BLaER1 (cell line): ENCODE measurements at regions not wholly inside any gene's neighbourhood (a gene's known extent, or its start where the extent isn't known, plus 50 kb on each side); places are given as distances from the start of the nearest gene placed in this dataset.

Experiments used
- H3K27ac ChIP-seq: shearing (Covaris generic); formaldehyde crosslinking; 2 replicates; pipeline ENCODE4 v1.8.1; 2022
- H3K27me3 ChIP-seq: shearing (Covaris generic); formaldehyde crosslinking; 2 replicates; pipeline ENCODE4 v1.8.1; 2022
- H3K36me3 ChIP-seq: shearing (Covaris generic); formaldehyde crosslinking; 2 replicates; pipeline ENCODE4 v1.8.1; 2022
- H3K4me1 ChIP-seq: shearing (Covaris generic); formaldehyde crosslinking; 2 replicates; pipeline ENCODE4 v1.8.1; 2022
- H3K4me2 ChIP-seq: shearing (Covaris generic); formaldehyde crosslinking; 2 replicates; pipeline ENCODE4 v1.8.1; 2022
- H3K4me3 ChIP-seq: shearing (Covaris generic); formaldehyde crosslinking; 2 replicates; pipeline ENCODE4 v1.8.1; 2022
- H3K9ac ChIP-seq: shearing (Covaris generic); formaldehyde crosslinking; 2 replicates; pipeline ENCODE4 v1.8.1; 2022
- H3K9me3 ChIP-seq: shearing (Covaris generic); formaldehyde crosslinking; 2 replicates; pipeline ENCODE4 v1.8.1; 2022
- H4K20me1 ChIP-seq: shearing (Covaris generic); formaldehyde crosslinking; 2 replicates; pipeline ENCODE4 v1.8.1; 2022
- Cebpa-rat ChIP-seq: shearing (Covaris generic); IDR thresholded peaks from 2 replicates; pipeline ENCODE4 v1.8.1; 2022

DNA sequence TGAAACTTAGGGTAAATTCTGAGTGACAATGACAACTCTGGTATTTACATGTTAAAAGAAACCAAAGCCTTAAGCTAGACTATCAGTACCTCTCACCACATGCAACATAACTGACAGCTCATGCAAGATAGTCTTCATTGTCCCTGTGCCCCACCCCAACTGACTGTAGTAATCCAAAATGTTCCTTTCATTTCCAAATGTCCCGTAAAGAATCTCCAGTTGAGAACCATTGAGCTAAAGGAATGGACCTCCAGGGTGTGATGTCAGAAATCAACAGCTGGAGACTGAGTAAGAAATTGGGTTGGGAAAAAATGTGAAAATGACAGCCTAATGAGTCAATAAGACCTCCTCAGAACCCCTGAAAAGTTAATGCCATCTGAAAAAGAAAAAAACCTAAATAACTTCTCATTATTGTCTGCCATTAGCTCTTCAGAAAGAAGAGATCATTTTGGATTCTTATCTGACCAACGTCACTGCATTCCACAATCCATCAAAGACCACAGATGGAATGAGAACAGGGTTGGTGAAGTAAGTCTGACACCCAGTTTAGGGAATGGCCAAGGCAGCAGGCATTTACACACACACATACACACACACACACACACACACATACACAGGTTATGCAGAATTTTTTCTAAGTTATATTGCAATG lies 51.7 kb upstream of the ACVR2A start:
- Histone ChIP-seq H3K9ac (no peak overlapping the region), H4K20me1 (no peaks in the 10 kb centered on the region), H3K9me3 (no peaks in the 10 kb centered on the region), H3K27ac (no peak overlapping the region), H3K4me2 (no peak overlapping the region), H3K4me3 (no peak overlapping the region), H3K36me3 (no peaks in the 10 kb centered on the region), H3K4me1 (no peaks in the 10 kb centered on the region), H3K27me3 (no peaks in the 10 kb centered on the region)
- no peak for TF ChIP-seq Cebpa-rat

DNA sequence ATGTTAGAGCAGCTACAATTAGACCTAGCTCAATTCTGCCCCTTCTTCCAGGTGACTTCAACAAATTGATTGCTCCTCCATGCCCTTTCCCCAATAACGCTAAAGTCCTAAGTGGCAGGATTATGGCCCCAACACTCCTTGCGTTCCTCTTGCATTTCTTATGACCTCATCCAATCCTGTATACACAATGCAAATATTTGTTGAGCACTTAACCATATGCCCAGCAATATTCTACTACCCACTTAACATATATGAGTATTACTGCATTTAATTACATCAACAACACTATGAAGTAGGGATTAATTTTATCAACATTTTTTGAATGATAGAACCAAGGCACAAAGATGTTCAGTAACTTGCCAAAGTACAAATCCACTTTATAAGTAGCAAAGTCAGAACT lies 54.2 kb upstream of the ACVR2A start:
- no peak for TF ChIP-seq Cebpa-rat
- no peaks in the 10 kb centered on the region for H4K20me1 ChIP-seq
- no peak overlapping the region for H3K27ac ChIP-seq
- no peak overlapping the region for H3K9ac ChIP-seq
- H3K36me3 ChIP-seq = no peaks in the 10 kb centered on the region
- H3K4me2 ChIP-seq = no peak overlapping the region
- H3K9me3 ChIP-seq = no peaks in the 10 kb centered on the region
- no peak overlapping the region for H3K4me3 ChIP-seq
- no peaks in the 10 kb centered on the region for H3K4me1 ChIP-seq
- H3K27me3 ChIP-seq = no peaks in the 10 kb centered on the region

DNA sequence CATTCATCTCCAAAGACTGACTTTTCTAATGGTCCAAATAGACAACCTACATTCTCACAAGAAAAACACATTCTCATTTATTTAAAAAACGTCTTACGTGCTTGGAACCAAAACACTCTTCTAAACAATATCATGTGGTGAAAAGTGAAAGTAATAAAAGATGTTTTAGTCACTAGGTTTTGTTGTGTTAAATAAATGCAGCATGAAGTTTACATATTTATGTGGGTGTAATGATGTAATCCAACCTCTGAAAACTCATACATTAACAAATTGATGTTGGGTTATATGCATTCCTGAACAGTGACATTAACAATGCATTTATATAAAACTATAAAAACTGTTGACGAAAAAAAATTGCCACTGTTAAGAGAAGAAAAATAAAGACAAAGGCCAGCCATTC lies 55.1 kb upstream of the ACVR2A start:
- no peaks in the 10 kb centered on the region for H3K9me3 ChIP-seq
- no peaks in the 10 kb centered on the region for H3K27me3 ChIP-seq
- no peak overlapping the region for H3K4me3 ChIP-seq
- no peaks in the 10 kb centered on the region for H4K20me1 ChIP-seq
- no peak overlapping the region for H3K4me2 ChIP-seq
- no peak overlapping the region for H3K27ac ChIP-seq
- TF ChIP-seq Cebpa-rat = no peak
- no peak overlapping the region for H3K9ac ChIP-seq
- no peaks in the 10 kb centered on the region for H3K4me1 ChIP-seq
- H3K36me3 ChIP-seq = no peaks in the 10 kb centered on the region

DNA sequence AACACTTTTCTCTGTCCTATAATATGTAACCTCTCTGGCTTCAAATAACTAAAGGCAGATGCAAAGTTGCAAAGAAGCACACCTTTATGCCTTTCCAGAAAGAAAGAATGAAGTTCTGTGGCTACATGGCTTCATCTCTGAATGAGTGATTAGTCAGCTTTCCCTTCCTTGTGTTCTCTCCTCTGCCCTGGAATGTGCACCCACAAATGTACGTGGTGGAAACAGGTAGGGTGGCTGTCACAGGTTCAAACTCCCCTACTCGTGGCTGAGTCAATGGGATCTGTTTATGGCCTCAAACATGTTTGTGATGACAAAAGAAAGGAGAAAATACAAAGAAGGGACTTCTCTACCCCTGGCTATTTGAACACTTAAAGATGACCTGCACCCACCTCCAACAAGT lies 55.5 kb upstream of the ACVR2A start:
- H3K4me1 ChIP-seq = no peaks in the 10 kb centered on the region
- no peaks in the 10 kb centered on the region for H4K20me1 ChIP-seq
- TF ChIP-seq Cebpa-rat = no peak
- H3K9ac ChIP-seq = no peak overlapping the region
- no peak overlapping the region for H3K27ac ChIP-seq
- H3K4me2 ChIP-seq = no peak overlapping the region
- H3K4me3 ChIP-seq = no peak overlapping the region
- no peaks in the 10 kb centered on the region for H3K36me3 ChIP-seq
- H3K27me3 ChIP-seq = no peaks in the 10 kb centered on the region
- H3K9me3 ChIP-seq = no peaks in the 10 kb centered on the region

DNA sequence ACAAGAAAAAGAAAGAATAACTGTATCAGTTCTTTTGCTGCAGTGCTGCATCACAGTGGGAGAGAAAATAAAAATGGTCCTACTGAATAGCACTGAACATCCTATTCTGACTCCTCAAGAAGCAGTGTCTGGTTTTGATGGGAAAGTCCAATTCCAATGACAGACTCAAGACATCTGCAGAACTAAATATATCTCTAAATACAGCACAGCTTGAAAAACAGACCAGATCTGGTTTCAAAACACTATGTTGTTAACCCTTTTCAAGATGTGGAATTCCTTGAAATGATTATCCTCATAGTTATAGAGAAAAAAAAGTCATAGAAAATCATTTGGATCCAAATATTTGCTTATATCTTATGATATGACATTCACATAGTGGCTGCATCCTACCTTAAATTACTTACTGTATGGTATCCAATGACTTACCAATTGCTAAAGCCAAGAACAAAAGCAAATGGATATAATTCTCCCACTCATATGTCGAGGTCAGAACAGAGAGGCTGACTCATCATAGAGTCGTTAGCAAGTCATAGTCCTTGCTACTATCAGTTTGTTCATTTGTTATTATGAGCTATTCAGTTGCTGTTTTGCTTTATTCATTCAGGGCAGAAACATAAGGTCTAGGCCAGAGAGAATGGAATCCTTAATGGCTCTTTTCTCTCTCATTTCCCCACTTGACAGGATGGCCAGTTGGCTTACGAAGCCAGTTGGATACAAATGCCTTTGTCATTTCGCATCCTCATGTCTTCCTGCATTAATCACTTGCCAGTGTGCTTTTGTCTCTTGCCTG lies 62.5 kb upstream of the ACVR2A start:
- Histone ChIP-seq H3K27me3 (no peaks in the 10 kb centered on the region), H3K4me2 (no peak overlapping the region), H3K4me3 (no peak overlapping the region), H3K9ac (no peak overlapping the region), H3K9me3 (no peaks in the 10 kb centered on the region), H3K36me3 (no peaks in the 10 kb centered on the region), H3K4me1 (no peaks in the 10 kb centered on the region), H4K20me1 (no peaks in the 10 kb centered on the region), H3K27ac (no peak overlapping the region)
- TF ChIP-seq Cebpa-rat = no peak

DNA sequence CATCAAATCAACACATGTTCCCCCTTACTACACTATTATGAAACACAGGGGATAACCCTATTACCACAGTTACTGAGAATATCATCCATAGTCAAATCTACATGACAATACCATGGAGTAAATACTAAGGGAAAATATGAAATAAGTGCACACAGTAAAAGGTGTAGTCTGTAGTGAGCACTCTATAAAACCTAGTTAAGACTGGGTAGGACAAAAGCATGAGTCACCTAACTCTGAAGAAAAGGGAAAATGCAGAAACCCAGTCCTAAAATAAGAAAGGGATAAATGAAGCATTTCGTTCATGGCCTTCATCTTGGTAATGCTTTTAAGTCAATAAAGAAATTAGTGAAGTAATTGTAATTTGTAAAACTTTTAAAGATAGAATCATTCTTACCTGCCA lies 65.4 kb upstream of the ACVR2A start:
- no peak for TF ChIP-seq Cebpa-rat
- Histone ChIP-seq H3K27me3 (no peaks in the 10 kb centered on the region), H3K4me3 (no peak overlapping the region), H4K20me1 (no peaks in the 10 kb centered on the region), H3K9me3 (no peaks in the 10 kb centered on the region), H3K4me2 (no peak overlapping the region), H3K4me1 (no peaks in the 10 kb centered on the region), H3K9ac (no peak overlapping the region), H3K27ac (no peak overlapping the region), H3K36me3 (no peaks in the 10 kb centered on the region)

DNA sequence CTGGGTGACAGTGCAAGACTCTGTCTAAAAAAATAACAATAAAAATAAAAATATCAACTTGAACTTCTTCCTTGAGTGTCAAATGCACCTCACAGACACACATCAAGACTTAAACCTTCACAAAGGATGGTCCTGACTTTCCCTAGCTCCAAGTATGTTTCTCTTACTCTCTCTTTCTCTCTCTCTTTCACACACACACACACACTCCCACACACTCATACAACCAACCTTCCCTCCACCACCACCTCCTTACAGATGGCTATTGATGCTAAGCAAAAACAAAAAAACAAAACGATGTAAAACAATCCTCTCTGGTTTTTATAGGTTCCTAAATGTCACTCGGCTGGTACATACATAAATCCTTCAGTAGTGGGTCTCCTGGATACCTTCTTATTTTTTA lies 67.4 kb upstream of the ACVR2A start:
- no peaks in the 10 kb centered on the region for H3K27me3 ChIP-seq
- no peaks in the 10 kb centered on the region for H3K9me3 ChIP-seq
- H3K9ac ChIP-seq = no peak overlapping the region
- H3K27ac ChIP-seq = no peak overlapping the region
- H4K20me1 ChIP-seq = no peaks in the 10 kb centered on the region
- no peak for TF ChIP-seq Cebpa-rat
- H3K36me3 ChIP-seq = no peaks in the 10 kb centered on the region
- no peaks in the 10 kb centered on the region for H3K4me1 ChIP-seq
- no peak overlapping the region for H3K4me3 ChIP-seq
- no peak overlapping the region for H3K4me2 ChIP-seq

DNA sequence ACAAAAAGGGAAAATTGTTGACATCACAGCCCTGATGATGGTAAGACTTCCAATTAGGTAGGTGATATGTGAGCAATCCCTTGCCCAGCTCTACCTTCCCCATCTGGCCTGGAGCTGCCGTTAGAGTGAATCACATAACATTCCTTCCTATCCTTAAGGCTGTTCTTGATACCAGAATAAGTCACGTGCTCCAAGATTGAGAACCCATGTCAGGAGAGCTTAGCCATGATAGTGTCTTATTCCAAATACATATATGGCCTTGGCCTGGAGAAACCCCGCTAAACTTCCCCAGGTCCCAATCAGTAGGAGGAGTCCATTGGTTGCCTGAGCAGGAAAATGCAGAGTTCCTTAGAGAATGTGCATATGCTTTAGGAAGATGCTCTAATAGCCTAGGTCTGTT lies 70.0 kb upstream of the ACVR2A start:
- no peak overlapping the region for H3K9ac ChIP-seq
- H3K9me3 ChIP-seq = no peaks in the 10 kb centered on the region
- H3K4me2 ChIP-seq = no peak overlapping the region
- H3K4me3 ChIP-seq = no peak overlapping the region
- no peaks in the 10 kb centered on the region for H3K36me3 ChIP-seq
- H3K27me3 ChIP-seq = no peaks in the 10 kb centered on the region
- no peaks in the 10 kb centered on the region for H3K4me1 ChIP-seq
- H3K27ac ChIP-seq = no peak overlapping the region
- TF ChIP-seq Cebpa-rat = no peak
- H4K20me1 ChIP-seq = no peaks in the 10 kb centered on the region

DNA sequence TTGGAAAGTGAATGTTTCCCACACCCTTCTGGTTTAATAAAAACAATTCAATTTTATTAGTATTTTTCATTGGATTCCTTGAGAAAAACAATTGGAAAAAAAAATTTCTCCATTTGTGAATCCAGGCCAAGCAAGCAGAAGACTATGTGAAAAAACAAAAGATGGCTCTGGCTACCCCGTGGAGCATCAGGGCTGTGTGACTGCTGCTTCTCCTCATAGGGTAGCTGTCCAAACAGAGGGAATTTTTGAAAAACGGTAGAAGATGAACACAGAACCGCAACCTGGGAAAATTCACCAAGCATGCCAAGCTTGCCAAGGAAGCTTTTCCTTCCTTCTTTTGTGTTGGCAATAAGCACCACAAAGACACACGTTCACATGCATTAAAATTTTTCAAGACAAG lies 71.3 kb upstream of the ACVR2A start:
- Histone ChIP-seq H3K27me3 (no peaks in the 10 kb centered on the region), H3K9ac (no peak overlapping the region), H3K4me2 (no peak overlapping the region), H3K9me3 (no peaks in the 10 kb centered on the region), H3K4me1 (no peaks in the 10 kb centered on the region), H4K20me1 (no peaks in the 10 kb centered on the region), H3K27ac (no peak overlapping the region), H3K36me3 (no peaks in the 10 kb centered on the region), H3K4me3 (no peak overlapping the region)
- no peak for TF ChIP-seq Cebpa-rat

DNA sequence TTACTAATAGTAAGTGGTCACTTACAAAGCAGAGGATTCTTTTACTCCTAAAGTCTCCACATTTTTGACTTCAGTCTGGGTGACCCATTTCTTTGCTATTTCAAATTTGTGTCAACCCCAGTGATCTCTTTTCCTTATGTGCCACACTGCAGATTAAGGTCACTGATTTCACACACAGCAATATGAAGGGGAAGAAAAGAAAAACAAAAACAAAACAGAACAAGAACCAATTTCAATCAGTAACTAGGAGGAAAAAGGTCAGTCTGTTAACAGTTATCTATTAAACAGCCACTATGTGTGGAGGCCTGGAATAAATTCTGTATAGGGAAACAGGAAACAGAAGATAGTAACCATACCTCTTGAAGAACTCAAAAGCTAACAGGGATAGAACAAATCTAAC lies 72.0 kb upstream of the ACVR2A start:
- Histone ChIP-seq H4K20me1 (no peaks in the 10 kb centered on the region), H3K4me1 (no peaks in the 10 kb centered on the region), H3K36me3 (no peaks in the 10 kb centered on the region), H3K9ac (no peak overlapping the region), H3K4me3 (no peak overlapping the region), H3K27me3 (no peaks in the 10 kb centered on the region), H3K27ac (no peak overlapping the region), H3K4me2 (no peak overlapping the region), H3K9me3 (no peaks in the 10 kb centered on the region)
- TF ChIP-seq Cebpa-rat = no peak
